GM12864 (cell line): ENCODE measurements at regions not wholly inside any gene's neighbourhood (a gene's known extent, or its start where the extent isn't known, plus 50 kb on each side); places are given as distances from the start of the nearest gene placed in this dataset.

Experiments
- DNase-seq: peaks from one replicate; pipeline ENCODE4 v3.0.0-alpha.2; 2011; ENCODE audit warnings: low read depth
- H3K4me3 ChIP-seq: 2 replicates; pipeline ENCODE4 v1.5.1; 2011; ENCODE audit warnings: mild to moderate bottlenecking, low read depth, low read length, control low read depth
- TF ChIP-seq, protein P1 (sequence below): IDR thresholded peaks from 2 replicates; pipeline ENCODE4 v1.5.1; 2011; ENCODE audit warnings: low read depth, mild to moderate bottlenecking, moderate library complexity, low read length, control low read depth, inconsistent platforms; ENCODE audit errors: missing control alignments

DNA sequence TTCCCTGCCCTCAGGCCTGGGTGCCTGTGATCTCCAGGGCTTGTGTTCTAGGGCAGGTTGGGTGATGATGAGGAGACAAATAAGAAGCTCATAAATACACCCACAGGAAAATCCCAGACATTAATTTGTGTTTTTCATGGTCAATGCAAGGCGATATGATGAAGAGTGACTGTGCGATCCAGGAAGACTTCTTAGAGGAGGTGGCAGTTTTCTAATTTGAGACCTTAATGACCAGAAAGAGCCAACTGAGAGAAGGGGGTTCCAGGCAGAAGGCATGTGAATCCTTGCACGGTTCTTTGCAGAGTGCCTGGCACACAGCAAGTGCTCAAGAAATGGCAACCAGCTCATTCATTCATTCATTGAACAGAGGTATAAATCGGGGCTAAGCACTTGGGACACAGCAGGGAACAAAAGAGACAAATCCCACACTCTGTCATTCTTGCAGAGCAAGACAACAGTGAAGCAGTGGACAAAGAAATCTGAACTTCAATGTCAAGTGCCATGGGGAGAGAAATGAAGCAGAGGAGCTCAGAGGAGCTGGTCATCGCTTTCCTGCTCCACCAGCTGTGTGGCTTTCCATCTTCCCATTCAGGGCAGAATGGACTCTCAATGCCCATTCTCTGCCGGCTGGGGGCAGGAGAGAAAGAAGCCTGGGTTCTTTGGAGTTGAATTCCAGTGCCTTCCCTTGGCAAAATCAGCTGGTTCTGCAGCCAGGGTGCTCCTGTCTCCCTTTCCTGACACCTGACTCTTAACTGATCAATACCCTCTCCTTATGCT, 128.3 kb downstream of the AACS start:
- TF ChIP-seq, protein P1, sequence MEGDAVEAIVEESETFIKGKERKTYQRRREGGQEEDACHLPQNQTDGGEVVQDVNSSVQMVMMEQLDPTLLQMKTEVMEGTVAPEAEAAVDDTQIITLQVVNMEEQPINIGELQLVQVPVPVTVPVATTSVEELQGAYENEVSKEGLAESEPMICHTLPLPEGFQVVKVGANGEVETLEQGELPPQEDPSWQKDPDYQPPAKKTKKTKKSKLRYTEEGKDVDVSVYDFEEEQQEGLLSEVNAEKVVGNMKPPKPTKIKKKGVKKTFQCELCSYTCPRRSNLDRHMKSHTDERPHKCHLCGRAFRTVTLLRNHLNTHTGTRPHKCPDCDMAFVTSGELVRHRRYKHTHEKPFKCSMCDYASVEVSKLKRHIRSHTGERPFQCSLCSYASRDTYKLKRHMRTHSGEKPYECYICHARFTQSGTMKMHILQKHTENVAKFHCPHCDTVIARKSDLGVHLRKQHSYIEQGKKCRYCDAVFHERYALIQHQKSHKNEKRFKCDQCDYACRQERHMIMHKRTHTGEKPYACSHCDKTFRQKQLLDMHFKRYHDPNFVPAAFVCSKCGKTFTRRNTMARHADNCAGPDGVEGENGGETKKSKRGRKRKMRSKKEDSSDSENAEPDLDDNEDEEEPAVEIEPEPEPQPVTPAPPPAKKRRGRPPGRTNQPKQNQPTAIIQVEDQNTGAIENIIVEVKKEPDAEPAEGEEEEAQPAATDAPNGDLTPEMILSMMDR = no peak
- no peak for DNase-seq
- H3K4me3 ChIP-seq = no peak overlapping the region

DNA sequence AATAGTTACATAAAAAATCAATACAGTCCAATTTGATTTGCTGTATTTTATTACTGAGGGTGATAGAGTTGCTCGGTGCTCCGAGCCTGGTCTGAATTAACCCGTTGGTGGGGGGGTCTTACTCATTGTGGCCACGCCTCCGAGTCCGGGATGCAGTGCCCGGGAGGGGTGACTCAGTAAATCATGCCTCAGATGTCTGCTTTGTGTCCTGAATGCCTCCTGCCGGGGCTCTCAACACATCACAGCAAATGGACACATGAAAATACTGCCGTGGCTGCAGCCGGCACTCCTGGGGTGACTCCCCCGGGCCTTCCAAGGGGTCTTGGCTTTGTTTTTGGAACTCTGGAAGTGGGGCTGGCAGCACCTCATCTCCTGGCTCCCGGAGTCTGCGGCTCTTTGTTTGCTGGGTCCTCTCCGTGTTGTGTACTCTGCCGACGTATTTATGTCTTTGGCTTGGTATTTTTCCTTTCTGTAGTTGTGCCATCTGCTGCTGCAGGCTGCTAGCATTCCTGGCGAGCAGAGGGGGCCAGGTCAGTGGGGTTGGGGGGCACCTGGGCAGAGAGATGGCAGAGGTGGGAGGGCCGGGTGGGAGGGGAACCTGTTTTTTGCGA, 129.0 kb downstream of the AACS start:
- no peak for DNase-seq
- H3K4me3 ChIP-seq = no peak overlapping the region

DNA sequence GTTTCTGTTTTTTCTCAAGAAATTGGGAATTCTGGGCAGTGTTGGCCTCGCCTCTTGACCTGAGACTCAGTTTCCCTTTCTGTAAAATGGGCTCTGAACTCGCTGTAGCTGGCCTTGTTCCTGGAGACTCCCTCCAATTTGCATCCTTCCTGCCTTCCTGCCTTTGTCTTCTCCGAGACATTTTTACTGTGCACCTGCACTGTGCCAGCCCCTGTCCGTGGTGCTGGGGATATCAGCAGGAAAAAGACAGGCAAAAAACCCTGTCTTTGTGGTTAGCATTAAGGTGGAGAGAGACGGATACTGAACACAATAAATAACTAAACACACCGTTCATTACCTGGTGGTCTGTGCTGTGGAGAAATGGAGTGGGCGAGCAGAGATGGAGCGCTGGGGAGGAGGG, 129.8 kb downstream of the AACS start:
- TF ChIP-seq, protein P1 = no peak
- no peak for DNase-seq
- no peak overlapping the region for H3K4me3 ChIP-seq

More for the DNA sequence above, 129.0 kb downstream of the AACS start:
- TF ChIP-seq, protein P1 = no peak

DNA sequence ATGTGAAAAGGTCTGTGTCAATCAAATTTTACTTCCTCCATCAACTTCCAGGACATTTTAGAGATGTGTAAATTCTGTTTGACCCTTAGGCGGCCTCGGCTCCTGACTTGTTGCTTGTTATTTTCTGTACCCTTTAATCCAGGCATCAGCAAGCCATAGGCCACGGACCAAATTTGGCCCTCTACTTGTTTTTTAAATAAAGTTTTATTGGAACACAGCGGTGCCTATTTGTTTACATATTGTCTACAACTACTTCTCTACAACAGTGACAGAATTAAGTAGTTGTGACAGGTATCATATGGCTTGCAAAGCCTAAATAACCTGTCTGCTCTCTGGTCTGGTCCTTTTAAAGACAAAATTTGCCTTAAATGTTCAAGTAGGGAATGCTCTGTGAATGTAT, 132.1 kb downstream of the AACS start:
- no peak overlapping the region for H3K4me3 ChIP-seq
- no peak for DNase-seq
- TF ChIP-seq, protein P1 = no peak

GRCh38 chr12:125198652-125199051, 133.4 kb downstream of the AACS start:
- H3K4me3 ChIP-seq = no peak overlapping the region
- TF ChIP-seq, protein P1 = no peak
- no peak for DNase-seq

- TF ChIP-seq, protein P1 = no peak
- DNase-seq = no peak
- no peak overlapping the region for H3K4me3 ChIP-seq
Measured at GRCh38 chr12:125201090-125201489, 135.9 kb downstream of the AACS start.

DNA sequence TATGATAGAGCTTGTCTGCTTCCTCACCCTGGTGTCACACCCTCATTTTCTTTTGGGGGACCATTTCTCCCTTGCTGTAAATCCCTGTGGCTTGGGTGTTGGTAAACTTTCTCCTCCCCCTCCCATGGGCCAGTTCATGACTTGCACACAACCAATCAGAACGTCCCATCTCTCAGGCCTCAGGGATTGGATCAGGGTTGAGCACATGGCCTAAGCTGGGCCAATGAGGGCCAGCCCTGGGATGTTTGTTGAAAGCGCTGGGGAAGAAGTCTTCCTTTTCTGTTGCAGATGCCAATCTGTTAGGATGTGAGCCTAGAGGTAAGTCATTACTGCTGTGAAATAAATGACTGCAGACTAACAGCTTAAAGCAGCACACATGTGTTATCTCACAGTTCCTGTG, 136.7 kb downstream of the AACS start:
- TF ChIP-seq, protein P1 = no peak
- H3K4me3 ChIP-seq = no peak overlapping the region
- no peak for DNase-seq
